Endothelial cell of umbilical vein (primary cell): ENCODE measurements at regions not wholly inside any gene's neighbourhood (a gene's known extent, or its start where the extent isn't known, plus 50 kb on each side); places are given as distances from the start of the nearest gene placed in this dataset.

Experiments
- BruUV-seq: library from RNA; stranded (reverse); fragments of 400-500 nt; replicated peaks from 2 replicates; lab custom pipeline; 2021; lab: Mats Ljungman, UMichigan
- CTCF ChIA-PET: fragments of 300-600, 350-600 bp; sonication (Branson Sonifier 250); formaldehyde crosslinking; loops from one replicate; lab custom pipeline; 2021; ENCODE audit warnings: antibody characterized with exemption, inconsistent platforms; lab: Charles Lee
- POLR2A ChIA-PET: fragments of 300-600, 350-600 bp; sonication (Branson Sonifier 250); formaldehyde crosslinking; loops from one replicate; lab custom pipeline; 2021; ENCODE audit warnings: antibody characterized with exemption, inconsistent platforms; lab: Charles Lee
- DNase-seq: peaks from one replicate; pipeline ENCODE4 v3.0.0-alpha.2; 2011; ENCODE audit warnings: low read depth, low spot score
- FAIRE-seq: peaks from 2 replicates; lab custom pipeline; 2011; peaks lifted over from hg19 to GRCh38; lab: Jason Lieb, UNC
- H2AFZ ChIP-seq: 2 replicates; pipeline ENCODE4 v1.6.0; 2012; ENCODE audit warnings: low read depth, low read length, control low read depth, inconsistent platforms
- H3K27ac ChIP-seq: 2 replicates; pipeline ENCODE4 v1.5.1; 2011; ENCODE audit warnings: low read depth, mild to moderate bottlenecking, control low read depth, low read length, moderate library complexity; ENCODE audit not compliant: insufficient read depth
- H3K27me3 ChIP-seq, 2 experiments: 2 replicates each; pipeline versions ENCODE4 v1.6.0 to v1.6.1; 2011; ENCODE audit warnings: low read length in 2 of 2, mixed read lengths in 1 of 2; ENCODE audit not compliant: control insufficient read depth in 2 of 2, insufficient read depth in 2 of 2
- H3K36me3 ChIP-seq, 2 experiments: 2 replicates in 1 of 2; 3 replicates in 1 of 2; pipeline ENCODE4 v1.5.1; 2011; ENCODE audit warnings: low read length in 2 of 2, mild to moderate bottlenecking in 1 of 2, moderate library complexity in 1 of 2; ENCODE audit not compliant: control insufficient read depth in 2 of 2, insufficient read depth in 2 of 2; ENCODE audit errors: extremely low read depth in 1 of 2
- H3K4me1 ChIP-seq: 3 replicates; pipeline ENCODE4 v1.5.1; 2011; ENCODE audit warnings: mild to moderate bottlenecking, low read length; ENCODE audit not compliant: control insufficient read depth, insufficient read depth; ENCODE audit errors: extremely low read depth
- H3K4me2 ChIP-seq: 2 replicates; pipeline ENCODE4 v1.6.1; 2011; ENCODE audit warnings: low read length, control low read depth, mixed read lengths; ENCODE audit not compliant: insufficient read depth
- H3K4me3 ChIP-seq, 3 experiments: fragments of 200-600 bp in 1 of 3; sonication (generic), shearing (Covaris generic) in 1 of 3; replicated peaks in 1 of 3; 2 replicates each; pipeline ENCODE4 v1.5.1; 2011 to 2016; ENCODE audit warnings: control low read depth in 3 of 3, low read length in 3 of 3, mild to moderate bottlenecking in 2 of 3, inconsistent platforms in 1 of 3, low read depth in 1 of 3, moderate library complexity in 1 of 3; ENCODE audit not compliant: insufficient read depth in 1 of 3
- H3K79me2 ChIP-seq: 2 replicates; pipeline ENCODE4 v1.6.0; 2012; ENCODE audit warnings: low read length, inconsistent platforms; ENCODE audit not compliant: control insufficient read depth, insufficient read depth
- H3K9ac ChIP-seq: replicated peaks from 2 replicates; pipeline ENCODE3; 2011; ENCODE audit warnings: low read length, control low read depth; ENCODE audit not compliant: insufficient read depth; ENCODE audit errors: extremely low read depth
- H3K9me1 ChIP-seq: replicated peaks from 3 replicates; pipeline ENCODE4 v1.6.0; 2011; ENCODE audit warnings: mild to moderate bottlenecking, low read length; ENCODE audit not compliant: control insufficient read depth, insufficient read depth; ENCODE audit errors: extremely low read depth
- H3K9me3 ChIP-seq: replicated peaks from 2 replicates; pipeline ENCODE4 v1.5.1; 2012; ENCODE audit warnings: low read length, inconsistent platforms; ENCODE audit not compliant: control insufficient read depth, insufficient read depth
- H4K20me1 ChIP-seq: replicated peaks from 2 replicates; pipeline ENCODE3; 2011; ENCODE audit warnings: mild to moderate bottlenecking, low read length; ENCODE audit not compliant: control insufficient read depth, insufficient read depth; ENCODE audit errors: extremely low read depth
- EZH2 ChIP-seq: IDR thresholded peaks from 2 replicates; pipeline ENCODE4 v1.6.1; 2012; ENCODE audit warnings: borderline replicate concordance, low read depth, mild to moderate bottlenecking, moderate library complexity, low read length, inconsistent platforms; ENCODE audit not compliant: severe bottlenecking
- FOS ChIP-seq: IDR thresholded peaks from 2 replicates; pipeline ENCODE4 v1.6.1; 2011; ENCODE audit warnings: mild to moderate bottlenecking, low read length, moderate library complexity, borderline replicate concordance; ENCODE audit not compliant: insufficient read depth
- GATA2 ChIP-seq: IDR thresholded peaks from 2 replicates; pipeline ENCODE4 v1.7.0; 2011; ENCODE audit warnings: low read depth, mild to moderate bottlenecking, moderate library complexity, mixed read lengths, low read length; ENCODE audit not compliant: insufficient read length, insufficient read depth
- JUN ChIP-seq: IDR thresholded peaks from 2 replicates; pipeline ENCODE4 v1.6.1; 2011; ENCODE audit warnings: borderline replicate concordance, low read depth; ENCODE audit not compliant: insufficient read length, insufficient read depth
- MAX ChIP-seq: IDR thresholded peaks from 2 replicates; pipeline ENCODE4 v1.6.1; 2011; ENCODE audit not compliant: insufficient read depth, insufficient read length
- MYC ChIP-seq: IDR thresholded peaks from one replicate; pipeline ENCODE4 v1.6.1; 2011; ENCODE audit warnings: mild to moderate bottlenecking, low read depth, low read length
- POLR2A ChIP-seq: IDR thresholded peaks from 2 replicates; pipeline ENCODE4 v1.6.1; 2012; ENCODE audit warnings: low read depth, mild to moderate bottlenecking, control low read depth, low read length
- POLR2AphosphoS5 ChIP-seq: IDR thresholded peaks from 2 replicates; pipeline ENCODE4 v1.6.1; 2012; ENCODE audit warnings: low read depth, mild to moderate bottlenecking, control low read depth, low read length, moderate library complexity; ENCODE audit not compliant: insufficient read depth
- dilution Hi-C: fragments of 300-500 bp; cut with MboI; formaldehyde crosslinking; loops from one replicate; pipeline ENCODE4 v1.15.0; 2019; ENCODE audit warnings: low sequenced_read_pairs; ENCODE audit not compliant: extremely low pct_ligation_motif_present
- intact Hi-C: fragments of 100-400 bp; cut with micrococcal nuclease; formaldehyde crosslinking; loops from one replicate; pipeline ENCODE4 v1.10.0; 2022
- TF ChIP-seq, protein P1 (sequence below), 2 donors: IDR thresholded peaks; 1 replicate in 1 of 2; 2 replicates in 1 of 2; pipeline ENCODE4 v1.5.1; 2011; ENCODE audit warnings: low read length in 2 of 2, mild to moderate bottlenecking in 2 of 2, moderate library complexity in 2 of 2, control low read depth in 1 of 2, inconsistent platforms in 1 of 2, low read depth in 1 of 2; ENCODE audit not compliant: insufficient read depth in 1 of 2; ENCODE audit errors: extremely low read depth in 1 of 2

DNA sequence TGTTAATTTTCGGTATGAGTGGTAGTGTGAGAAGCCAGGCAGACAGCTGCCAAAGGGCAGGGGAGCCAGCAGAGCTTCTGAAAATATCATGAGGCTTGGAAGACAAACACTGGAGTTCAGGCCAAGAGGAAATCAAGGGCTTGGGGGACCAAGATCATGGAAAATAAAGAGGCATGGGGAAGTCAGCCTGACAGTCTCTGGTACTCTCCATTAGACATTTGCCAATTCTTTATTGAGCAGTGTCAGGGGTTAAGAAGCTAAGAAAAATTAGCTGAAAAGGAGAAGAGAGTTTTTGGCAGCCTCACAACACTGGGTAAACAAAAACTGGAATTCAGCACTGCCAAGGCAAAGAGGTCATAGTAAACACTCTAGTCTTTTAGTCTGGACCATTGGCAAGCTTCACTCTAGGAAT, 612.7 kb downstream of the EPHA4 start:
- BruUV-seq: no TSS peak
- no peak for TF ChIP-seq JUN
- TF ChIP-seq EZH2: no peak
- TF ChIP-seq FOS: no peak
- TF ChIP-seq POLR2A: no peak
- TF ChIP-seq, protein P1, sequence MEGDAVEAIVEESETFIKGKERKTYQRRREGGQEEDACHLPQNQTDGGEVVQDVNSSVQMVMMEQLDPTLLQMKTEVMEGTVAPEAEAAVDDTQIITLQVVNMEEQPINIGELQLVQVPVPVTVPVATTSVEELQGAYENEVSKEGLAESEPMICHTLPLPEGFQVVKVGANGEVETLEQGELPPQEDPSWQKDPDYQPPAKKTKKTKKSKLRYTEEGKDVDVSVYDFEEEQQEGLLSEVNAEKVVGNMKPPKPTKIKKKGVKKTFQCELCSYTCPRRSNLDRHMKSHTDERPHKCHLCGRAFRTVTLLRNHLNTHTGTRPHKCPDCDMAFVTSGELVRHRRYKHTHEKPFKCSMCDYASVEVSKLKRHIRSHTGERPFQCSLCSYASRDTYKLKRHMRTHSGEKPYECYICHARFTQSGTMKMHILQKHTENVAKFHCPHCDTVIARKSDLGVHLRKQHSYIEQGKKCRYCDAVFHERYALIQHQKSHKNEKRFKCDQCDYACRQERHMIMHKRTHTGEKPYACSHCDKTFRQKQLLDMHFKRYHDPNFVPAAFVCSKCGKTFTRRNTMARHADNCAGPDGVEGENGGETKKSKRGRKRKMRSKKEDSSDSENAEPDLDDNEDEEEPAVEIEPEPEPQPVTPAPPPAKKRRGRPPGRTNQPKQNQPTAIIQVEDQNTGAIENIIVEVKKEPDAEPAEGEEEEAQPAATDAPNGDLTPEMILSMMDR (IDR thresholded peaks at IDR 0.05; ENCODE audit: extremely low read depth in 1 of 2, insufficient read depth in 1 of 2, low read depth in 1 of 2, low read length in 2 of 2): no peak
- TF ChIP-seq MAX: no peak
- no peak for TF ChIP-seq POLR2AphosphoS5
- no peak for TF ChIP-seq GATA2
- TF ChIP-seq MYC: no peak
- Histone ChIP-seq H4K20me1 (no peaks in the 10 kb centered on the region), H3K36me3 (no peaks in the 10 kb centered on the region), H3K4me1 (no peaks in the 10 kb centered on the region), H3K9me3 (no peaks in the 10 kb centered on the region), H2AFZ (no peak overlapping the region), H3K9me1 (no peaks in the 10 kb centered on the region), H3K27me3 (no peaks in the 10 kb centered on the region), H3K27ac (no peak overlapping the region), H3K4me3 (no peak overlapping the region), H3K79me2 (no peaks in the 10 kb centered on the region), H3K4me2 (no peak overlapping the region), H3K9ac (no peak overlapping the region)
- intact Hi-C loops (no loop called here), dilution Hi-C loops (no loop called here)
- ChIA-PET POLR2A (no interaction called here), CTCF (no interaction called here)
- peak; percentile 5 for DNase-seq
- no peak for FAIRE-seq
